HCT116 (cell line): ENCODE measurements at regions not wholly inside any gene's neighbourhood (a gene's known extent, or its start where the extent isn't known, plus 50 kb on each side); places are given as distances from the start of the nearest gene placed in this dataset.

Experiments used
- EZH2 ChIP-seq: fragments of 200-600 bp; sonication (generic); IDR thresholded peaks from 2 replicates; pipeline ENCODE4 v1.6.1; 2017; ENCODE audit warnings: antibody characterized with exemption, mixed run types
- EZH2phosphoT487 ChIP-seq: fragments of 200-600 bp; IDR thresholded peaks from 2 replicates; pipeline ENCODE4 v1.6.1; 2018; ENCODE audit warnings: antibody characterized with exemption, borderline replicate concordance
- POLR2A ChIP-seq: IDR thresholded peaks from 2 replicates; pipeline ENCODE4 v1.7.0; 2011; ENCODE audit warnings: borderline replicate concordance; ENCODE audit not compliant: insufficient read depth, insufficient read length; ENCODE audit errors: extremely low read depth
- POLR2AphosphoS5 ChIP-seq: IDR thresholded peaks from 2 replicates; pipeline ENCODE4 v1.6.1; 2011; ENCODE audit warnings: mild to moderate bottlenecking, low read depth, low read length, moderate library complexity
- RAD21 ChIP-seq: IDR thresholded peaks from 2 replicates; pipeline ENCODE4 v1.6.1; 2012; ENCODE audit warnings: low read depth, mild to moderate bottlenecking
- REST ChIP-seq: IDR thresholded peaks from 2 replicates; pipeline ENCODE4 v1.6.1; 2012; ENCODE audit warnings: low read depth
- SIN3A ChIP-seq: IDR thresholded peaks from 2 replicates; pipeline ENCODE4 v1.6.1; 2012; ENCODE audit warnings: low read depth
- SP1 ChIP-seq: IDR thresholded peaks from 2 replicates; pipeline ENCODE4 v1.6.1; 2012; ENCODE audit warnings: low read depth
- TCF7L2 ChIP-seq: IDR thresholded peaks from 2 replicates; pipeline ENCODE4 v1.7.0; 2011; ENCODE audit warnings: borderline replicate concordance, inconsistent platforms; ENCODE audit not compliant: insufficient read depth, insufficient read length; ENCODE audit errors: extremely low read depth
- YY1 ChIP-seq: IDR thresholded peaks from 2 replicates; pipeline ENCODE4 v1.6.1; 2011; ENCODE audit warnings: low read length, low read depth, moderate library complexity, mild to moderate bottlenecking; ENCODE audit not compliant: insufficient replicate concordance; ENCODE audit errors: extremely low read depth
- ZBTB33 ChIP-seq: IDR thresholded peaks from 2 replicates; pipeline ENCODE4 v1.6.1; 2011; ENCODE audit warnings: mild to moderate bottlenecking, low read length, moderate library complexity; ENCODE audit not compliant: insufficient replicate concordance; ENCODE audit errors: extremely low read depth
- ZFX ChIP-seq: fragments of 450-650 bp; IDR thresholded peaks from 2 replicates; pipeline ENCODE4 v1.6.1; 2017
- TF ChIP-seq, protein P1 (sequence below), 3 experiments: fragments of 200-600 bp in 1 of 3; sonication (generic) in 1 of 3; IDR thresholded peaks in 2 of 3; conservative IDR thresholded peaks in 1 of 3; 2 replicates each; pipeline ENCODE4 v1.5.1; 2012 to 2017; ENCODE audit warnings: low read depth in 2 of 3, low read length in 2 of 3, antibody characterized with exemption in 1 of 3, borderline replicate concordance in 1 of 3, control low read depth in 1 of 3, mild to moderate bottlenecking in 1 of 3, mixed read lengths in 1 of 3, mixed run types in 1 of 3, moderate library complexity in 1 of 3; ENCODE audit not compliant: insufficient read depth in 1 of 3
- TF ChIP-seq, protein P2 (sequence below): IDR thresholded peaks from 2 replicates; pipeline ENCODE4 v1.6.1; 2012

DNA sequence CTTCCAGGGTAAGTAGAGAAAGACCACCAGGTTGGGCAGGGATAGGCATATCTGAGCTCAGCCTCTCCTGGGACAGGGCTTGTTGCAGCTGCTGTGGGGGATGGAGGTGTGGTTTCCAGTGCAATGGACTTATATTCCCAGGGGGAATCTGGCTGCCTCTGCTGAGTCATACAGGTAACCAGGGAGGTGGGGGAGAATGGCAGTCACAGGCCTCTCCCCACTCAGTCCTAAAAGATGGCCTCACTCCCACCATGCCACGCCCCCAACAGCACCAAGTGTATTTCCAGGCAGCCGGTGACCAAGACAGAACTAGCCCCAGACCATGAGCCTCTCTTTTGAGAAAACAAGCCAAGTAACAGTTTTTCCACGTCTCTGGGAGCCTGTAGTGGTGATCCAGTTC is 1240.7 kb downstream of the BRINP3 start:
- TF ChIP-seq POLR2A (no peak), REST (no peak), SIN3A (no peak), ZBTB33 (no peak), EZH2 (no peak), TCF7L2 (no peak), POLR2AphosphoS5 (no peak), RAD21 (no peak), ZFX (no peak), SP1 (no peak), EZH2phosphoT487 (no peak), YY1 (no peak)
- TF ChIP-seq, protein P1, sequence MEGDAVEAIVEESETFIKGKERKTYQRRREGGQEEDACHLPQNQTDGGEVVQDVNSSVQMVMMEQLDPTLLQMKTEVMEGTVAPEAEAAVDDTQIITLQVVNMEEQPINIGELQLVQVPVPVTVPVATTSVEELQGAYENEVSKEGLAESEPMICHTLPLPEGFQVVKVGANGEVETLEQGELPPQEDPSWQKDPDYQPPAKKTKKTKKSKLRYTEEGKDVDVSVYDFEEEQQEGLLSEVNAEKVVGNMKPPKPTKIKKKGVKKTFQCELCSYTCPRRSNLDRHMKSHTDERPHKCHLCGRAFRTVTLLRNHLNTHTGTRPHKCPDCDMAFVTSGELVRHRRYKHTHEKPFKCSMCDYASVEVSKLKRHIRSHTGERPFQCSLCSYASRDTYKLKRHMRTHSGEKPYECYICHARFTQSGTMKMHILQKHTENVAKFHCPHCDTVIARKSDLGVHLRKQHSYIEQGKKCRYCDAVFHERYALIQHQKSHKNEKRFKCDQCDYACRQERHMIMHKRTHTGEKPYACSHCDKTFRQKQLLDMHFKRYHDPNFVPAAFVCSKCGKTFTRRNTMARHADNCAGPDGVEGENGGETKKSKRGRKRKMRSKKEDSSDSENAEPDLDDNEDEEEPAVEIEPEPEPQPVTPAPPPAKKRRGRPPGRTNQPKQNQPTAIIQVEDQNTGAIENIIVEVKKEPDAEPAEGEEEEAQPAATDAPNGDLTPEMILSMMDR (IDR thresholded peaks at IDR 0.05 in 2 of 3, conservative IDR thresholded peaks at IDR 0.05 in 1 of 3; ENCODE audit: borderline replicate concordance in 1 of 3, insufficient read depth in 1 of 3, low read depth in 2 of 3, low read length in 2 of 3), result no peak
- TF ChIP-seq, protein P2, sequence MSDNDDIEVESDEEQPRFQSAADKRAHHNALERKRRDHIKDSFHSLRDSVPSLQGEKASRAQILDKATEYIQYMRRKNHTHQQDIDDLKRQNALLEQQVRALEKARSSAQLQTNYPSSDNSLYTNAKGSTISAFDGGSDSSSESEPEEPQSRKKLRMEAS, result no peak
